Ammon's horn (tissue), 1 donor: ENCODE measurements at regions not wholly inside any gene's neighbourhood (a gene's known extent, or its start where the extent isn't known, plus 50 kb on each side); places are given as distances from the start of the nearest gene placed in this dataset.
A peak's percentile ranks its signal among the peaks of the same experiment; 100 is the strongest.
"Not testable (repeated sequence)": the region's sequence is repeated elsewhere in the genome, so short reads cannot be mapped to it uniquely, and the experiment has no call there.

Source experiments
- DNase-seq: peaks from one replicate; pipeline ENCODE4 v3.0.0-alpha.2; 2016; ENCODE audit warnings: low spot score

DNA sequence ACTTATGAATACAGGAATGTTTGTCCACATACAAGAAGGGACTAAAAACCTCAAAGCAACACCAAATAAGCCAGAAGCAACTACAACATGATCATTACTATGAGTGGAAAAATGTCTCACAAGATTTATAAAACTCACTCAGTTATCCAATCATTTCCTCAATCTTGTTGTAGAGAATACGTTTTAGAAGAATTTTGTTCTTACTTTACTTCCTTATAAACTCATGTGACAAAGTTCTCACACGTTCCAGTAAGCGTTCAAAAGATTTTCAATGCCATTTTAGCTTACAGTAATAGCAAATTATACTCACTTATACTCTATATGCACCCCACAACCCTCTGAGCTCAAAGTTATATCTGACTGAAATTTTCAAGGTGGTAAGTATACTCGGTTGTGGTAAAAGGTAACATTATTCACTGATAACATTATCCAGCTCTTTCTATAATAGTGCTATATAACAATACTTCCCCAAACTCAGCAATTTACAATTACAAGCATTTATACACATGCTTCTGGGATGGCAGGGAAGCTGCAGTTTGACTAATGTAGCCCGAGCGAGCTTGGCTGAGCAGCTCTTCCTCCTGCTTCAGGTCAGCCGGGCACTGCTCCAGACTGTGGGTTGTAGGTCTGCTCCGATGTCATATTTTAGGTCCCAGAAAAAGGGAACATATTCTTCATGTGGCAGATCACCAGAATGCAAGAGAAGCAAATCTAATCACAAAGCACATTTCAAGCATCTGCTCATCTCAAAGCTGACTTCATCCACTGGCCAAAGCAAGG lies 226.3 kb downstream of the RCHY1 start:
- peak; percentile 4 for DNase-seq

DNA sequence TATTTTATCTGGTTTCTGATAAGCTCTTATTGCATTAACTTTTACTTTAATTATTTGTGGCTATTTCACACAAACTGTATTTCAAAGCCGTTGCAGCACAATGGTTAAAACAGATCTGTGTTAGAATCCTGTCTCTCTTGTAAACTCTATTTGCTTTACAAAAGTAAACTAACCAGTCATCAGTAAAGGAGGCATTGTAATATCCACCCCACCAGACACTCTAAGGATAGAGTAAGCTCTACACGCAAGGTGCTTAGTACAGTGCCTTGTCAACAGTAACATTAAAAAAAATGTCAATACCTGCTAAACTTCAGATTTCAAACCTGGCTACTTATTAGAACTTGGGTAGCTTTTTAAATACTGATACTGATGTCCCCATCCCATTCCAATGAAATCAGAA lies 228.4 kb downstream of the RCHY1 start:
- DNase-seq = no peak

DNA sequence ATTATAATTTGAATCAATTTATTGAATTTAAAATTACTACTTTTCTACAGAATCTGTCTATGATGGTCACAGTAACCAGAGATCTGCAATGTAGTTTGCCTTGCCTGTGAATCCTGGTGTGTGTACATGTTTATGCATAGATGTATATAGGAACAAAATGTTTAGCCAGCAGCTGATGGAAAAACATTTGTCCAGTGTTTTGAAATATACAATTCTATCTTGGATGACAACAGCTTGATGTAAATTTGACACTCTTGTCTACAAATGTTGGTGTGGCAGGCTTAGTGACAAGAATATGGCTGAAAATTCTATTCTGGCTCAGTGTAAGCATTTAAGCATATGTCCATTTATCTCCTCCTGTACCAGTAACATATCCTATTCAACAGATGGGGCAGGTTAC lies 229.4 kb downstream of the RCHY1 start:
- no peak for DNase-seq

DNA sequence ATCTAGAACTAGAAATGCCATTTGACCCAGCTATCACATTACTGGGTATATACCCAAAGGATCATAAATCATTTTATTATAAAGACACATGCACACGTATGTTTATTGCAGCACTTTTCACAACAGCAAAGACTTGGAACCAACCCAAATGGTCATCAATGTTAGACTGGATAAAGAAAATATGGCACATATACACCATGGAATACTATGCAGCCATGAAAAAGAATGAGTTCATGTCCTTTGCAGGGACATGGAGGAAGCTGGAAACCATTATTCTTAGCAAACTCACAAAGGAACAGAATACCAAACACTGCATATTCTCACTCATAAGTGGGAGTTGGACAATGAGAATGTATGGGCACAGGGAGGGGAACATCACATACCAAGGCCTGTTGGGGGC lies 233.7 kb downstream of the RCHY1 start:
- not testable (repeated sequence) for DNase-seq

DNA sequence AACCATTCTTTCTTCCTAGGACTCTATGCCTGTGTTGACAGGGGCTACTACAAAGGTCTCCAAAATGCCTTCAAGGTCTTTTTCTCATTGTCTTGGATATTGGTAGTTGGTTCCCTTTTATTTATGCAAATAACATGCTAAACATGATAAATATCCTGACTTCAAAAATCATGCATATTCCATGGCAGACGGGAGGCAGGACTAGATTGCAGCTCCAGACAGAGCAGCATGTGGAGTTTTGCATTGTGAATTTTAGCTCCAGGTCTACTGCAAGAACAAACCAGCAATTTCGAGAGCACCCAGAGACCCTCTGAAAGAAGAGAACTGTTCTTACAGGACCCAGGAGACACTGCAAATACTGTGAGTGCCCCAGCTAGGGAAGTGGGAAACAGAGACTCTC lies 254.9 kb downstream of the RCHY1 start:
- DNase-seq = no peak

DNA sequence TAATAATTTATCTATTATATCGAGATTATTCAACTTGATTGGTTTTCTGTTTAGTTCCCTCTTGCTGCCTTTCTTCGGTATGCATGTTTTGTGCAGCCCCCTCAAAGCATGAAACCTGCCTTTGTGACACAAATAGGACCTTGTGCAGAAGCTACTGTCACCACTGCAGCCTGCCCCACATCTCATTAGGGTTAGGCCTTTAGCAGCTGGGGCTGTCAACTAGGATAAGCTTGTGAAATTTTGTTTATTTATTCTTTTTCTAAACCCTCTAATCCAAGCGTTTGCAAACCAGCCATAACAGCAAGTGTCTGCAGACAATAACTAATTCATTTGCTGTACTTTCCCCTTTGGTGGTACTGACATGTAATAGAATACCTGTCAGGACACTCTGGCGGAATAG lies 258.9 kb downstream of the RCHY1 start:
- DNase-seq = no peak

DNA sequence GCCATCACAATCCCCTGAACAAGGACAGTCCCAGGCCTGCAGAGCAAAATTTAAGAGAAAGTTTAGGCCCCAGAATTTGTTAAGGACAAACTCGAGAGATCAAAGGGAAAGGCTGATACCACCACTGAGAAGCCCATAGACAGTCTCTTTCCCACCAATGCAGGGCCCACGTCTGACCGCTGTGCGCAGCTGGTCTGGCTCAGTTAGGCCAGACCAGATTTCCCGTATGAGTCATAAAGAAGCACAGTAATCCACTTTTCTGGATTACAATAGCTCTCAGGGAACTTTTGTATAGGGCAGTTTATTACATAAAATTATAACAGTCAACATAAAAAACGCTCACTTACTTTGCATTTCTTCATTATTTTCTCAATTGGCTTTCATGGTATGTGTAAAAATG lies 259.5 kb downstream of the RCHY1 start:
- no peak for DNase-seq

DNA sequence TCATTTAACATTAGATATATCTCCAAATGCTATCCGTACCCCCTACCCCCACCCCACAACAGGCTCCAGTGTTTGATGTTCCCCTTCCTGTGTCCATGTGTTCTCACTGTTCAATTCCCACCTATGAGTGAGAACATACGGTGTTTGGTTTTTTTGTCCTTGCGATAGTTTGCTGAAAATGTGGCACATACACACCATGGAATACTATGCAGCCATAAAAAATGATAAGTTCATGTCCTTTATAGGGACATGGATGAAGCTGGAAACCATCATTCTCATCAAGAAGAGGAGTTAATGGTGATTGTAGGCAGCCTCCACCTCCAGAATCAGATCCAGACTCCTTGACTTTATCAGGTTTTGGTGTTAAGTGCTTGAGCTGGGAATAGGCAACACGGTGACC lies 261.1 kb downstream of the RCHY1 start:
- DNase-seq = not testable (repeated sequence)

DNA sequence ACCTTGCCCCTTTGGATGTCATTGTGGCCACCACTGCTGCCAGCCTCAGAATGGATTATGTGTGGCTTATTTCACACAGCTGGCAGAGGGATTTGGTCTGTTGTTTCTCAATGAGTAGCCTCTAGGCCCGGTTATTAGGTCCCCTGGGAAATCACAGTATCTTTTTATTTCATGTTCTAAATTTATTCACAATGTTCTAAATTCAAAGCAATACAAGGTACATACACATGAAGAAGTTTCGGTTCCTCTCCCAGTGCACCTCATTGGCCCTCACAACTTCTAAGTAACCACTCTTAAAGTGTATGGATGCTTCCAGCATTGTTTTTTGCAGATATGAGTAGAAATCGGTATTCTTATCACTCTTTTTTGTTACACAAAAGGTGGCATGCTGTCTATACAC lies 262.7 kb downstream of the RCHY1 start:
- DNase-seq = no peak

DNA sequence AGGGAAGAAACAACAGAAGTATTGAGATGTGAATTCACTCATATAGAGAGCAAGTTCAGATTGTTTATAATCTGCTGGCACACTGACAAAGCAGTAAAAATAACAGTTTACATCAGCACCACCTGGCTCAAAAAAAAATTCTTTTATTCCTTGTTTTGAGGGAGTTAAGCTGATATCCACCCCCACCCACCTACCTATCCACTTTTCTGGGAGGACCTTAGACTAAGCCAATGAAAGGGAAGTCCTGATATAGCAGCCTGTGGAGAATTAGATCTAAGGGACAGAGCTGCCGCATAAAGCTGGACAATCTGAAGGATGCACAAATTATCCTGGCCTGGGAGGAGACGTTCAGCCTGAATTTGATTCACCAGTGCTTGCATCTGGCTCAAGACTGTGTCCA lies 264.5 kb downstream of the RCHY1 start:
- no peak for DNase-seq

DNA sequence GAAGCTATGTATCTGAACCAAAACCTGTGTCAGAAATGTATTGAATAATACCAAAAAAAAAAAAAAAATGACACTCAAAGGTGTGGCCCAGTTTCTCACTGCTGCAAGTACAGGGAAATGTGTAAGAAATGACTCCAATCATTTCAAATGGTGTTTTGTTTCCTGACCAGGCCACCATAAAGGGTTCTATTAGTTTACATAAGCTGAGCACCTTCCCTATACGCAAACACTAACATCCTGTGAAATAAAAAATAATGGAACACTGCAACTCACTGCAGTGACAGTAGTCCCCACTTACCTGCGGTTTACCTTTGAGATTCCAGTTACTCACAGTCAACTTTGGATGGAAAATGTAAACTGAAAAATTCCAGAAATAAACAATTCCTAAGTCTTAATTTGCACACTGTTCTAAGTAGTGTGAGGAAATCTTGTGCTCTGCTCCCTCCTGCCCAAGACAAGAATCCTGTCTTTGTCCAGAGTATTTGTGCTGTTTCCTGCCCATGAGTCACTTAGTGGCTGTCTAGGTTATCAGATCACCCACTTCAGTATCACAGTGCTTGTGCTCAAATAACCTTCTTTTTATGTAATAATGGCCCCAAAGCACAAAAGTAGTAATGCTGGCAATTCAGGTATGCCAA lies 265.3 kb downstream of the RCHY1 start:
- DNase-seq = no peak

DNA sequence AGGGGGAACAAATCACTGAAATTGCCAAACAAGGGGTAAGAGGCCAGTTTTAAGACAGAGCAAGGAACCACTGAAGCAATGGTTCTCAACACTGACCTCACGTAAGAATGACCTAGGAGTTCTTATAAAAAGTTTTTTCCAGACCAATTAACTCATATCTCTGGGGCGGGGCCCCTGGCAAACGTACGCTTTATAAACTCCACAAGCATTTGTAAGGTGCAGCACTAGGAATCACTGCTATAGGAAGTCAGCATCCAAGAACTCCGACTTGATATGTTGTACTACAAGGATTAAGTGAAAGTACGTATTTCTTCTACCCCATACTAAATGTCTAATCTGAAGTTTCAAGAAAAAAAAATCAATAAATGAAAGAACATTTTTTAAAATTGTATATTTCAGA lies 269.9 kb downstream of the RCHY1 start:
- no peak for DNase-seq

DNA sequence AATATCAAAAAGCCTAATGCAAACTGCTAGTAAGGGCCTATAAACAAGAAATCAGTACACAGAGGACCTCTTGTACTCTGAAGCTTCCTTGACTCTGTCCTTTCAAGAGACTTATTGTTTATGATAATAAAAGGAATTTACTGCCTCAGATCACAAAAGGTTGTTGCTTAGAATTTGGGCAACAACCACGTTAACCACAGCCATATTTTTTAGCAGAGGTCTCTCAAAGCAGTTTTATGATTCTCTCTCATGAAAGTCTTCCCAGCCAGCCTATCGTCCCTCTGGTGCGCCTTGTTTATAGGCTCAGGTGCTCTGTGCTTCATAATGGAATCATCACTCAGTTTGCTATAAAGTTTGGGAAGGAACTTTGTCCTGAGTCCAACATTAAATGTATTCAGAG lies 270.6 kb downstream of the RCHY1 start:
- DNase-seq = no peak

DNA sequence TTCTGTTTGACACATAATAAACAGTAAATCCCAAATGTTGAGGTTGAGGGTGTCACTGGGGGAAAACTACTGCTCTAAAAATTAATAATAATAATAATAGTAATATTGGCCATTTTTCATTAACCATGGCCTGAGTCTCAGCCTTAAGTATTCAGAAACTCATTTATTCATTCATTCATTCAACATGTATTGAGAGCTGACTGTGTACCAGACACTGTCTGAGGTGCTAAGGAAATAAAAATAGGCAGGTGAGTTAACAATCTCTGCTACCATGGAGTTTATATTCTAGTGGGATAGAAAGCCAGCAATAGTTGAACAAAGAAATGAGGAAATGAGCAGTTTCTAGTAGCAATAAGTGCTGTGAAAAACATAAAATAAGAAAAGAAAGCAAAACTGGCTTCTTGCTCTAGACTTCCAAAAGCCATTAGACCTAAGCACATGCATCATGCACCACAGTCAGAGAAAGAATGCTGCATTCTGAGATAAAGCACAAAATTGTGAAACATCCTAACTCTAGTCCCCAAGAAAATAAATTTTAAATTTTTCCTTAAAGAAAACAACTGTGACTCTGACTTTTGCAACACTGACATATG lies 278.7 kb downstream of the RCHY1 start:
- no peak for DNase-seq

DNA sequence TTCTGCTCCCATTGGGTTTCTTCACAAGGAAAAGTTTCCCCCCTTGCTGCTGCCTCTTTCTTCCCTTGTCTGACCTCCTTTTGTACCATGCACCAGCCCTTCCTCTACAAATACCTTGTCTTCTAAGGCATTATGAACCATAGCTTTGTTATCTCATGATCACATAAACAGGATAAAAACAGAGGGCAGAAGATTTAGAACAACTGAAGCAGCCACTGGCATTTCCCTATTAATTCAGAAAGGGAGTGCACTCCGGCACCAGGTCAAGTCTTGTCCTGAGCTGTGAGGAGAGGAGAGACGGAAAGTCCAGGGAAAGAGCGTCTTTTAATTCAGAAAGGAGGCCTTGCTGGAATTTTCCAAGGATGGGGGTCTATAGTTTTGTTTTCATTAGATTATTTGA lies 281.7 kb downstream of the RCHY1 start:
- DNase-seq = no peak

DNA sequence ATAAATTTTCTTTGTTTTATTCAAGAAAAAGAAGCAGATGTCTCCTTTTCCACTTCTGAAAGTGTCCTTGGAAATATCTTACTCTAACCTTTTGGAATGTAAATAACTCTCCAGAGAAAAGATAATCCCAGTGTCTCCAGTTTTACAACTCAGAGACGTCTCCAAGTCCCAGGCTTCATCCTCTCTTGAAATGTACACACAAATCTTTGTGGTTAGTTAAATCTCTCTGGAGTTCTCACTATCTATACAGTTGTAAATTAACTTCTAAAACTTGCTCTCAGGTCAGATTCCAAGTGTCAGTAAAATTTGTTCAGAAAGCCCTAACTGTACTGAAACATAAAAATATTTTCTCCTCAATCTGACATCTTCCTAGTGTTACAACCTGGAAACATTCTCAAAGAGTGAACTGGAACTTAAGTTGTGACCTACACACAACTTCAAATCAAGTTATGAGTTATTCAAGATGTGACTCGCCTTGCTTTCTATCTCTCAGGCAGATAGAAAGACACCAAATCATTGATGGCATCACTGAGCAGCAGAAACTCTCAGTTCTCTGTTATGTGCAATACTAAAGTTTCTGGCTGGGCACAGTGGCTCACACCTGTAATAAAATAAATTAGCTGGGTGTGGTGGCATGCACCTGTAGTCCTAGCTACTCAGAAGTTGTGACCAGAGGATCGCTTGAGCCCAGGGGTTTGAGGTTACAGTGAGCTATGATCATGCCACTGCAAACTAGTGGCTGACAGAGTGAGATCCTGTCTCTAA lies 284.2 kb downstream of the RCHY1 start:
- no peak for DNase-seq

DNA sequence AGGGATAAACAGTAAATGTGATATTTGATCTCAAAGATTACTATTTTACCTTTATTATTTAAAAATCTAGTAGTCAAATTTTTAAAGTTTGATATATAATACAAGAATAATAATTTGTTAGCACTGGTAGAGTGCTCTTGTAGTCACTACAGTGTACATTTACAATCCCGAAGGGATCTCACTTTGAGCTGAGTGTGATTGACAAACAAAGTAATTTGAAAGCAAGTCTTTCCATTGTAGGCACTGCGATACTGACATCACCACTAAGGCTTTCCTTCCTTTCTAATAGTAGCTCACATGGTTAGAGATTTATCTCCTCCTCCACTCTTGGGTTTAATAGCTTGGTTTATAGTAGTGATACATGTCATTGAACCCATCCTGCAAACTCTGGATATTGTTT lies 280.6 kb downstream of the PARM1 start:
- DNase-seq = no peak

DNA sequence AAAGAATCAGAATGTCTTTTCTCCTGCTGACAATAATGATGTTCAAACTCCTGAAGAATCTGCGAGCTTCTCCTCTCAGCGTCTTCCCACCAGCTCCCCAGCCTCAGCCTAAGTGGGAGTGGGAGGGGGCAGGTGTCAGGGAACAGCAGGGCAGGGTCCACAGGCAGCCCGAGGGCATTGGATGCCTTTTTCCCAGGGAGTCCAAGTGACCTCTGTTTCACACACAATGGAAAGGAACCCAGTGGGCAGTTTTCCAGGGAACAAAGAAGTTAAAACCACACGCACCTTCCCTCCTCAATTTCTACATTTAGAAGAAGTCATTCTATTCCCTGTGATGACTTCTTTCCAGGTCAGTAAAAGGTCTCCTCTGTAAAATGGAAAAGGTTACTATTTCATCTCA lies 278.5 kb downstream of the PARM1 start:
- no peak for DNase-seq

DNA sequence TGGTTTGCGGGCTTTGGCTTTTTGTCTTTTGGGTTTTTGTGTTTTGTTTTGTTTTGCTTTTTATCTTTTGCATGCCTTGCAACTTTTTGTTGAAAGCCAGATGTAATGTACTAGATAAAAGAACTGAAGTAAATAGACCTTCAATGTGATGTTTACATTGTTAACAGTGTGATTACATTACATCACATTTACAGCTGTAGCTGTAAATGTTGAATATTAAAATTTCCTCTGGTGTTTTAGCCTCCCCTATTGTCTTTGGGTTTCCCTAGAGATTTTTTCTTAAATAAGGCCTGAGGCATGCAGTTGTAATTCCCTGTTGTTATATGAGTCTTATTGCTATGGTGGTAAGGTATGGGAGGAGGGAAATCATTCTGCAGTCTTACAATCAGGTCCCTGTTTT lies 275.0 kb downstream of the PARM1 start:
- DNase-seq = no peak

DNA sequence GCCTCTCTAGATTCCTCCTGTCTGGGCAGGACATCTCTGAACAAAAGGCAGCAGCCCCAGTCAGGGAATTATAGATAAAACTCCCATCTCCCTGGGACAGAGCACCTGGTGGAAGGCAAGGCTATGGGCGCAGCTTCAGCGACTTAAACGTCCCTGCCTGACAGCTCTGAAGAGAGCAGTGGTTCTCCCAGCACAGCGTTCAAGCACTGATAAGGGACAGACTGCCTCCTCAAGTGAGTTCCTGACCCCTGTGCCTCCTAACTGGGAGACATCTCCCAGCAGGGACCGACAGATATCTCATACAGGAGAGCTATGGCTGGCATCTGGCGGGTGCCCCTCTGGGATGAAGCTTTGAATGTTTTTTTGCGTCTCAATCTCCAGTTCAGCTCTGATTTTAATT lies 262.2 kb downstream of the PARM1 start:
- no peak for DNase-seq

DNA sequence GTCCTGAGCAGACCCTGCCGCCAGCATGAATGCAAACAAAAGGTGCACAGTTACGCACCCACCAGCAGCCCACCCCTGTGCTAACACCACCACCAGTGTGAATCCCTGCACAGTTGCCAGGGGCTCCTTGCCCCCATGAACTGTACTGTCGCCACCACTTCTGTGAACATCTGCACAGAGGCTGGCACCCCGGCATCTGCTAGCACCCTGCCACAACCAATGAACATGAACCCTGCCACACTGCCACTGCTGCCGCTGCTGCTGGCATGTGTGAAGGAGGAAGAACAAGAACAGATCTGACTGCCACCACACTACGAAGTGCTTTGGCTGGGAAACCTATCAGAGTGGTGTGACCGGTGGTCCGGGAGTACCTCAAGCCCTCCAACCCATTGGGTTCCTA lies 261.3 kb downstream of the PARM1 start:
- no peak for DNase-seq

DNA sequence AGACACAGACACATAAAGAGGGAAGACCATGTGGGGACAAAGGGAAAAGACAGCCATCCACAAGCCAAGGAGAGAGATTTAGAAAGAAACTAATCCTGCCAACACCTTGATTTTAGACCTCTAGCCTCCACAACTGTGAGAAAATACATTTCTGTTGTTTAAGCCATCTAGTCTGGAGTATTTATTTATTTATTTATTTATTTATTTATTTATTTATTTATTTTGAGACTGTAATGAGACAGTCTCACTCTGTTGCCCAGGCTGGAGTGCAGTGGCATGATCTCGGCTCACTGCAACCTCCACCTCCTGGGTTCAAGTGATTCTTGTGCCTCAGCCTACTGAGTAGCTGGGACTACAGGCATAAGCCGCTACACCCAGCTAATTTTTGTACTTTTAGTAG lies 259.3 kb downstream of the PARM1 start:
- not testable (repeated sequence) for DNase-seq
